H9 (cell line): ENCODE measurements at regions not wholly inside any gene's neighbourhood (a gene's known extent, or its start where the extent isn't known, plus 50 kb on each side); places are given as distances from the start of the nearest gene placed in this dataset.

ENCODE experiments used
- DNase-seq: peaks from one replicate; pipeline ENCODE4 v3.0.0-alpha.2; 2017
- H2AFZ ChIP-seq: one replicate; pipeline ENCODE4 v1.6.1; 2013; ENCODE audit warnings: mild to moderate bottlenecking, low read length, control low read depth, moderate library complexity
- H2AK5ac ChIP-seq: 2 replicates; pipeline ENCODE4 v1.6.1; 2013; ENCODE audit warnings: low read length, control low read depth, mixed read lengths; ENCODE audit not compliant: insufficient read length
- H2BK120ac ChIP-seq: one replicate; pipeline ENCODE4 v1.6.1; 2013; ENCODE audit warnings: low read depth, mild to moderate bottlenecking, low read length, control low read depth, inconsistent platforms; ENCODE audit not compliant: poor library complexity, severe bottlenecking
- H2BK12ac ChIP-seq: 2 replicates; pipeline ENCODE4 v1.6.1; 2013; ENCODE audit warnings: low read length, control low read depth, mixed read lengths, low read depth; ENCODE audit not compliant: insufficient read length
- H2BK15ac ChIP-seq: 2 replicates; pipeline ENCODE4 v1.6.1; 2013; ENCODE audit warnings: low read depth, low read length, control low read depth
- H2BK20ac ChIP-seq: one replicate; pipeline ENCODE4 v1.6.1; 2013; ENCODE audit warnings: low read depth, mild to moderate bottlenecking, low read length, control low read depth, inconsistent platforms; ENCODE audit not compliant: poor library complexity, severe bottlenecking
- H2BK5ac ChIP-seq: 2 replicates; pipeline ENCODE4 v1.6.1; 2013; ENCODE audit warnings: low read length, control low read depth, mixed read lengths; ENCODE audit not compliant: insufficient read length
- H3K14ac ChIP-seq: 2 replicates; pipeline ENCODE4 v1.6.1; 2013; ENCODE audit warnings: low read length, control low read depth; ENCODE audit not compliant: insufficient read depth
- H3K18ac ChIP-seq: 2 replicates; pipeline ENCODE4 v1.6.1; 2013; ENCODE audit warnings: low read depth, mild to moderate bottlenecking, mixed read lengths, low read length, control low read depth; ENCODE audit not compliant: insufficient read length
- H3K23ac ChIP-seq: 2 replicates; pipeline ENCODE4 v1.6.1; 2013; ENCODE audit warnings: low read length, control low read depth, mixed read lengths, low read depth; ENCODE audit not compliant: insufficient read length
- H3K23me2 ChIP-seq: 2 replicates; pipeline ENCODE4 v1.6.1; 2013; ENCODE audit warnings: low read depth, mild to moderate bottlenecking, mixed read lengths, low read length, control low read depth; ENCODE audit not compliant: insufficient read length, poor library complexity, severe bottlenecking
- H3K27ac ChIP-seq: 2 replicates; pipeline ENCODE4 v1.5.1; 2013; ENCODE audit warnings: low read length, control low read depth, mixed read lengths, low read depth; ENCODE audit not compliant: insufficient read length
- H3K27me3 ChIP-seq: 2 replicates; pipeline ENCODE4 v1.6.1; 2013; ENCODE audit warnings: low read length, control low read depth, inconsistent platforms; ENCODE audit not compliant: insufficient read depth
- H3K4ac ChIP-seq: 2 replicates; pipeline ENCODE4 v1.6.1; 2013; ENCODE audit warnings: low read depth, mild to moderate bottlenecking, control low read depth, inconsistent platforms, low read length, moderate library complexity
- H3K4me1 ChIP-seq: 2 replicates; pipeline ENCODE4 v1.6.1; 2013; ENCODE audit warnings: low read length, control low read depth, inconsistent platforms; ENCODE audit not compliant: insufficient read depth
- H3K4me2 ChIP-seq: 2 replicates; pipeline ENCODE4 v1.6.1; 2013; ENCODE audit warnings: low read length, control low read depth, mixed read lengths; ENCODE audit not compliant: insufficient read length, insufficient read depth
- H3K56ac ChIP-seq: 2 replicates; pipeline ENCODE4 v1.6.1; 2013; ENCODE audit warnings: low read depth, mild to moderate bottlenecking, mixed read lengths, low read length, control low read depth; ENCODE audit not compliant: insufficient read length
- H3K79me1 ChIP-seq: 2 replicates; pipeline ENCODE4 v1.6.1; 2013; ENCODE audit warnings: low read depth, mild to moderate bottlenecking, moderate library complexity, low read length, control low read depth, inconsistent platforms; ENCODE audit not compliant: insufficient read depth, poor library complexity, severe bottlenecking
- H3K79me2 ChIP-seq: 2 replicates; pipeline ENCODE4 v1.6.1; 2013; ENCODE audit warnings: low read length, control low read depth, inconsistent platforms; ENCODE audit not compliant: insufficient read depth
- H3K9ac ChIP-seq: 2 replicates; pipeline ENCODE4 v1.6.1; 2013; ENCODE audit warnings: low read length, control low read depth, mixed read lengths; ENCODE audit not compliant: insufficient read length; ENCODE audit errors: extremely low read depth
- H3K9me3 ChIP-seq: one replicate; pipeline ENCODE4 v1.6.1; 2013; ENCODE audit warnings: low read depth, low read length, inconsistent platforms; ENCODE audit not compliant: control insufficient read depth
- H3T11ph ChIP-seq: one replicate; pipeline ENCODE4 v1.6.1; 2013; ENCODE audit warnings: mild to moderate bottlenecking, low read length, control low read depth, inconsistent platforms
- H4K20me1 ChIP-seq: one replicate; pipeline ENCODE4 v1.6.1; 2013; ENCODE audit not compliant: control insufficient read depth, insufficient read length, insufficient read depth
- H4K5ac ChIP-seq: 2 replicates; pipeline ENCODE4 v1.6.1; 2013; ENCODE audit warnings: low read depth, mild to moderate bottlenecking, mixed read lengths, low read length, control low read depth; ENCODE audit not compliant: insufficient read length
- H4K8ac ChIP-seq: replicated peaks from 2 replicates; pipeline ENCODE4 v1.6.1; 2013; ENCODE audit warnings: low read length, control low read depth, mixed read lengths, low read depth; ENCODE audit not compliant: insufficient read length
- H4K91ac ChIP-seq: 2 replicates; pipeline ENCODE4 v1.6.1; 2013; ENCODE audit warnings: low read depth, mild to moderate bottlenecking, moderate library complexity, mixed read lengths, low read length, control low read depth; ENCODE audit not compliant: insufficient read length
- H3K27ac Mint-ChIP-seq, 3 experiments: 2 replicates in 2 of 3; 3 replicates in 1 of 3; pipeline ENCODE4 v1.8.0; 2020 to 2021; ENCODE audit warnings: mixed read lengths in 3 of 3, mild to moderate bottlenecking in 1 of 3, moderate library complexity in 1 of 3
- H3K27me3 Mint-ChIP-seq: 2 replicates; pipeline ENCODE4 v1.8.0; 2021; ENCODE audit warnings: low read depth, mild to moderate bottlenecking, moderate library complexity, mixed read lengths
- H3K36me3 Mint-ChIP-seq, 3 experiments: 2 replicates in 2 of 3; 3 replicates in 1 of 3; pipeline ENCODE4 v1.8.0; 2020 to 2021; ENCODE audit warnings: low read depth in 3 of 3, mixed read lengths in 3 of 3; ENCODE audit not compliant: insufficient read depth in 1 of 3
- H3K4me1 Mint-ChIP-seq, 2 experiments: 2 replicates each; pipeline ENCODE4 v1.8.0; 2020; ENCODE audit warnings: mixed read lengths in 2 of 2
- H3K4me3 Mint-ChIP-seq, 2 experiments: 2 replicates in 1 of 2; 3 replicates in 1 of 2; pipeline ENCODE4 v1.8.0; 2020 to 2021; ENCODE audit warnings: mild to moderate bottlenecking in 2 of 2, mixed read lengths in 2 of 2, moderate library complexity in 1 of 2
- H3K9me3 Mint-ChIP-seq, 2 experiments: 2 replicates in 1 of 2; 3 replicates in 1 of 2; pipeline ENCODE4 v1.8.0; 2020; ENCODE audit warnings: mild to moderate bottlenecking in 2 of 2, mixed read lengths in 2 of 2, moderate library complexity in 1 of 2
- CTCF ChIP-seq: fragments of 200-600 bp; sonication (generic); conservative IDR thresholded peaks from 3 replicates; pipeline ENCODE4 v1.8.0; 2021; ENCODE audit warnings: antibody characterized with exemption, mild to moderate bottlenecking
- WGBS: extraction: QIAGEN DNeasy Blood & Tissue Kit; methylation state at CpG from one replicate; pipeline ENCODE4 v1.1.7; 2013; ENCODE audit warnings: missing lambda C conversion rate, low lambda C conversion rate, mixed read lengths; ENCODE audit not compliant: insufficient read length; ENCODE audit errors: extremely low coverage; 5-methylcytosine and 5-hydroxymethylcytosine counted together

GRCh38 chr5:41648996-41649395, 138.6 kb upstream of the PLCXD3 start:
- Mint-ChIP-seq H3K27me3 (peaks cover 2% of the 10 kb centered on the region), H3K4me3 (no peak overlapping the region)
- no peak overlapping the region for H2BK5ac ChIP-seq

More at GRCh38 chr5:41648996-41649395, 138.6 kb upstream of the PLCXD3 start:
- H2BK12ac ChIP-seq = no peak overlapping the region
- H3K56ac ChIP-seq = no peak overlapping the region
- no peak for DNase-seq
- H4K20me1 ChIP-seq = no peaks in the 10 kb centered on the region
- H2BK20ac ChIP-seq = no peak overlapping the region
- no peak for TF ChIP-seq CTCF
- H2BK15ac ChIP-seq = no peak overlapping the region
- H4K91ac ChIP-seq = no peak overlapping the region
- H3K27ac Mint-ChIP-seq = no peak overlapping the region
- no peaks in the 10 kb centered on the region for H3K4me1 ChIP-seq
- H3K9me3 ChIP-seq = no peaks in the 10 kb centered on the region
- H3K79me1 ChIP-seq = no peaks in the 10 kb centered on the region
- H2BK120ac ChIP-seq = no peak overlapping the region
- H3K27me3 ChIP-seq = no peaks in the 10 kb centered on the region
- H4K5ac ChIP-seq = no peak overlapping the region
- H3K4me1 Mint-ChIP-seq = peaks cover 9 to 10% of the 10 kb centered on the region in 2 experiments; a peak in 3 of 4 replicates
- WGBS = no CpG with 5 or more reads among the region's 2 CpGs
- no peaks in the 10 kb centered on the region for H3K23me2 ChIP-seq
- H3T11ph ChIP-seq = no peak overlapping the region
- no peak overlapping the region for H2AFZ ChIP-seq
- no peak overlapping the region for H3K4ac ChIP-seq
- H3K23ac ChIP-seq = no peak overlapping the region
- H3K36me3 Mint-ChIP-seq = no peaks in the 10 kb centered on the region
- no peaks in the 10 kb centered on the region for H3K79me2 ChIP-seq
- H3K27ac ChIP-seq = no peak overlapping the region
- no peak overlapping the region for H4K8ac ChIP-seq
- H2AK5ac ChIP-seq = no peak overlapping the region
- H3K4me2 ChIP-seq = no peak overlapping the region
- H3K14ac ChIP-seq = no peak overlapping the region
- H3K18ac ChIP-seq = no peak overlapping the region
- H3K9me3 Mint-ChIP-seq = no peaks in the 10 kb centered on the region
- no peak overlapping the region for H3K9ac ChIP-seq
